Neural crest cell (in vitro differentiated cells): ENCODE measurements at regions not wholly inside any gene's neighbourhood (a gene's known extent, or its start where the extent isn't known, plus 50 kb on each side); places are given as distances from the start of the nearest gene placed in this dataset.

Experiments
- DNase-seq: peaks from one replicate; pipeline ENCODE4 v3.0.0; 2021; ENCODE audit warnings: low read depth, mixed read lengths, low spot score
- H3K27ac Mint-ChIP-seq: one replicate; pipeline ENCODE4 v1.8.0; 2021; ENCODE audit warnings: mild to moderate bottlenecking, mixed read lengths; ENCODE audit not compliant: unreplicated experiment
- H3K27me3 Mint-ChIP-seq: 2 replicates; pipeline ENCODE4 v1.8.0; 2021; ENCODE audit warnings: low read depth, mild to moderate bottlenecking, mixed read lengths
- H3K36me3 Mint-ChIP-seq: 2 replicates; pipeline ENCODE4 v1.8.0; 2021; ENCODE audit warnings: low read depth, mild to moderate bottlenecking, mixed read lengths
- H3K4me1 Mint-ChIP-seq: 2 replicates; pipeline ENCODE4 v1.8.0; 2021; ENCODE audit warnings: mixed read lengths
- H3K4me3 Mint-ChIP-seq: one replicate; pipeline ENCODE4 v1.8.0; 2021; ENCODE audit warnings: mild to moderate bottlenecking, mixed read lengths
- H3K9me3 Mint-ChIP-seq: 2 replicates; pipeline ENCODE4 v1.8.0; 2021; ENCODE audit warnings: mixed read lengths
- CTCF ChIP-seq: fragments of 200-600 bp; sonication (generic); conservative IDR thresholded peaks from 2 replicates; pipeline ENCODE4 v1.5.0; 2021; ENCODE audit warnings: antibody characterized with exemption, mild to moderate bottlenecking

DNA sequence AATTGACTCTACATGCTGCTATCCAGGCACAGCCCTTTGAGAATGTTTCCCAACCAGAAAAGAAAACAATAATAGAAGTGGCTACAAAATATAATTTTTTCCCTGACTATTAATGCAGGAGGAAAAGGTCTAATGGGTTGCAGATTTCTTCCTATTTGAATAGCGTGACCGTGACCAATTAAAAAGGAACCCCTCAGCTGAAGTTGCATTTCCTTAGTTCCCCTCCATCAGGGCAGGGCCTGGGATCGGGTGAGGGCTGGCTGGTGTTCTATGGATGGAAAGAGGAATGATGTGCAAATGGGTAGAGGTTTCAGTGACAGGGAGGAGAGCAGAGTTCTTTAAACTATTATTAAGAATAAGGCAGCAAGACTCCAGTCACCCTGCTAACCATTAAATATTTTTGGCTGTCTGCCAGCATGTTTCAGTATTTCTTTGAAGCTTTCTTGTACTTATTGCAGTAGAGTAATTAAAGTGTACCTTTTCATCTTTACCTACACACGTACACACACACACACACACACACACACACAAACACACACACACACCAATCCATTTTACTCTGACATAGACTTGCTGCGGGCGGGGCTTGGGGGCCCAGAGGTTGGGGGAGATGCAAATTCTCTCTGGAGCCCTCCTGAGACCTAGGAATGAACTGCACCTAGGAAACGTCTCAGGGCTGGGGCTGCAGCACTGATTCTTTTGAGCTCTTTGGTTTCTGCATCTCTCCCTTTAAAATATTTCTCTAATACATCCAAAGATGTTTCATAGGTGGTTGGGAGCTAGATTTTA is 154.8 kb upstream of the SLC35B3 start:
- Mint-ChIP-seq H3K4me3 (no peak overlapping the region), H3K36me3 (peaks cover 3% of the 10 kb centered on the region), H3K9me3 (peaks cover 6% of the 10 kb centered on the region), H3K4me1 (no peaks in the 10 kb centered on the region), H3K27me3 (no peaks in the 10 kb centered on the region), H3K27ac (no peak overlapping the region)
- no peak for DNase-seq
- TF ChIP-seq CTCF = peak; percentile 22

- no peak for DNase-seq
- peaks cover 7% of the 10 kb centered on the region for H3K9me3 Mint-ChIP-seq
- no peaks in the 10 kb centered on the region for H3K27me3 Mint-ChIP-seq
- H3K4me3 Mint-ChIP-seq = no peak overlapping the region
- no peak for TF ChIP-seq CTCF
- no peaks in the 10 kb centered on the region for H3K4me1 Mint-ChIP-seq
- no peak overlapping the region for H3K27ac Mint-ChIP-seq
- peaks cover 3% of the 10 kb centered on the region for H3K36me3 Mint-ChIP-seq
Observed at GRCh38 chr6:8588176-8588575, 152.8 kb upstream of the SLC35B3 start.

GRCh38 chr6:8583291-8583690 is 147.9 kb upstream of the SLC35B3 start:
- TF ChIP-seq CTCF = no peak
- Mint-ChIP-seq H3K9me3 (peaks cover 2% of the 10 kb centered on the region), H3K36me3 (no peaks in the 10 kb centered on the region), H3K27ac (no peak overlapping the region), H3K4me3 (no peak overlapping the region), H3K4me1 (no peaks in the 10 kb centered on the region), H3K27me3 (no peaks in the 10 kb centered on the region)
- DNase-seq = no peak

DNA sequence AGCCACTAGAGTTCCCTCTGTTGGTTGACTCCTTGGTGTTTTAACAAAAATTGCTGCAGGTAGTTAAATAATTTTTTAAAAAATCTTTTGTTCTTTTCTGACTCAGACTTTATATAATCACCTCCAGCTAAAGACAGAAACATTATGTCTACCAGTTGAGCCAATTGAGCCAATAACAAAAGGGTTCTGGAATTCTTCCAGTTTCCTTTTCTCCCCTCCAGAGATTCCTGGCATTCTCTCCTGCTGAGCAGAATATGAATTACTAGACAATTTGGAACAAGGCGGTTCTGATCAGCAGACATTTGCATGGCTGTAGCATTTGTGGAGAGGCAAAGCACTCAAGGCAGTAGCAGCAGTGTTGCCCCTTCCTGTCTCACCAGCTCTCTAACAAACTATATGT is 144.0 kb upstream of the SLC35B3 start:
- no peaks in the 10 kb centered on the region for H3K27me3 Mint-ChIP-seq
- no peak for TF ChIP-seq CTCF

DNA sequence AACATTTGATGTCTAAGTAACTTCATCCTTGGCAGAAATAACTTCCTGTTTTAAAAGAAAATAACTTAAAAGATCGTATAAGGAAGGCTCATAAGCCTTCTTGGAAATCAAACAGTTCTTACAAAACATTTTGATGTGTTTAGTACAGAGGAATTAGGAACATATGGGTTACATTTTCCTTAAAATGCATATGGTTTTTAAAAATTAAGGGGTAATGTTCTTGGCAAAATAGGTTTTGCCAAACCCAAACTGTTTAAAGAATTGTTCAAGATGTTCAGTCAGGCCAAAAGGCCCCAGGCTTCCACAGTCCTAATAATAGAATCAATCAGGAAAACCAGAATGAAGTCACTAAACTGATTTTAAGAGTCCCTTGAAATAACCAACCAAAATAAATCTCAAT is 142.7 kb upstream of the SLC35B3 start:
- no peak for DNase-seq
- no peaks in the 10 kb centered on the region for H3K4me1 Mint-ChIP-seq
- TF ChIP-seq CTCF = no peak
- no peaks in the 10 kb centered on the region for H3K27me3 Mint-ChIP-seq
- H3K27ac Mint-ChIP-seq = no peak overlapping the region
- H3K36me3 Mint-ChIP-seq = no peaks in the 10 kb centered on the region
- peaks cover 2% of the 10 kb centered on the region for H3K9me3 Mint-ChIP-seq
- no peak overlapping the region for H3K4me3 Mint-ChIP-seq

More for the DNA sequence above, 144.0 kb upstream of the SLC35B3 start:
- no peak for DNase-seq
- Mint-ChIP-seq H3K4me1 (no peaks in the 10 kb centered on the region), H3K4me3 (no peak overlapping the region), H3K27ac (no peak overlapping the region), H3K9me3 (peaks cover 2% of the 10 kb centered on the region), H3K36me3 (no peaks in the 10 kb centered on the region)
